Endodermal cell (in vitro differentiated cells): ENCODE measurements at regions not wholly inside any gene's neighbourhood (a gene's known extent, or its start where the extent isn't known, plus 50 kb on each side); places are given as distances from the start of the nearest gene placed in this dataset.

ENCODE experiments used
- DNase-seq: peaks from one replicate; pipeline ENCODE4 v3.0.0-alpha.2; 2017
- H3K27ac ChIP-seq: 2 replicates; pipeline ENCODE4 v1.5.1; 2013; ENCODE audit warnings: mild to moderate bottlenecking, low read depth, low read length, moderate library complexity
- H3K27me3 ChIP-seq: 2 replicates; pipeline ENCODE4 v1.6.1; 2013; ENCODE audit warnings: mild to moderate bottlenecking, low read length, moderate library complexity; ENCODE audit not compliant: insufficient read depth, control insufficient read depth, poor library complexity, severe bottlenecking
- H3K36me3 ChIP-seq: 2 replicates; pipeline ENCODE4 v1.7.0; 2013; ENCODE audit warnings: mild to moderate bottlenecking, low read length, moderate library complexity; ENCODE audit not compliant: control insufficient read depth, insufficient read depth
- H3K4me1 ChIP-seq: one replicate; pipeline ENCODE4 v1.7.0; 2013; ENCODE audit warnings: low read length; ENCODE audit not compliant: control insufficient read depth, insufficient read depth
- H3K4me3 ChIP-seq: 2 replicates; pipeline ENCODE4 v1.5.1; 2013; ENCODE audit warnings: mild to moderate bottlenecking, low read length, moderate library complexity
- H3K9ac ChIP-seq: 2 replicates; pipeline ENCODE4 v1.6.1; 2013; ENCODE audit warnings: mild to moderate bottlenecking, low read length, moderate library complexity; ENCODE audit not compliant: poor library complexity, severe bottlenecking; ENCODE audit errors: extremely low read depth
- H3K9me3 ChIP-seq: 2 replicates; pipeline ENCODE4 v1.6.1; 2013; ENCODE audit warnings: mild to moderate bottlenecking, low read length, moderate library complexity; ENCODE audit not compliant: control insufficient read depth
- H3K27ac Mint-ChIP-seq: 2 replicates; pipeline ENCODE4 v1.8.0; 2020; ENCODE audit warnings: mixed read lengths
- H3K27me3 Mint-ChIP-seq: 2 replicates; pipeline ENCODE4 v1.8.0; 2021; ENCODE audit warnings: mild to moderate bottlenecking, mixed read lengths; ENCODE audit not compliant: insufficient read depth
- H3K36me3 Mint-ChIP-seq: 2 replicates; pipeline ENCODE4 v1.8.0; 2020; ENCODE audit warnings: low read depth, mixed read lengths
- H3K4me1 Mint-ChIP-seq: 2 replicates; pipeline ENCODE4 v1.8.0; 2020; ENCODE audit warnings: mixed read lengths
- H3K4me3 Mint-ChIP-seq: 2 replicates; pipeline ENCODE4 v1.8.0; 2020; ENCODE audit warnings: mild to moderate bottlenecking, moderate library complexity, mixed read lengths
- H3K9me3 Mint-ChIP-seq: 2 replicates; pipeline ENCODE4 v1.8.0; 2020; ENCODE audit warnings: mild to moderate bottlenecking, mixed read lengths
- WGBS, 2 experiments: methylation state at CpG; one replicate each; pipeline versions ENCODE4 v1.1.5 to v1.1.7; 2013; ENCODE audit warnings: missing lambda C conversion rate in 2 of 2, mixed read lengths in 1 of 2; ENCODE audit not compliant: insufficient coverage in 1 of 2, insufficient read length in 1 of 2; 5-methylcytosine and 5-hydroxymethylcytosine counted together
- TF ChIP-seq, protein P1 (sequence below): fragments of 200-600 bp; sonication (generic); conservative IDR thresholded peaks from 2 replicates; pipeline ENCODE4 v1.5.0; 2021; ENCODE audit warnings: antibody characterized with exemption, mild to moderate bottlenecking

DNA sequence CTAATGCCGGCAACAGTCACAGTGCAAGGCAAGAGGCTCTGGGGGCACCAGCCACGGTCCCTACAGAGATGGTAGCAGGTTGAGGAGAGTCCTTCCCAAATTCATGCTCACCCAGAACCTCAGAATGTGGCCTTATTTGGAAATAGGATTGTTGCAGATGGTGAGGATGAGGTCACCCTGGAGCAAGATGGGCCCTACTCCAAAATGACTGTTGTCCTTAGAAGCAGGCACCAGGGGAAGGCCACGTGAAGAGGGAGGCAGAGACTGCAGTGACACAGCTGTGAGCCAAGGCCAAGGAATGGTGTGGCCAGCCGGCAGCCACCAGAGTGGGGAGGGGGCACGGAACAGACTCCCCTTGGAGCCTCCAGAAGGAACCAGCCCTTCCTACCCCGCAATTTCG, 70.8 kb upstream of the CLDN14 start:
- Mint-ChIP-seq H3K27me3 (peaks cover 3% of the 10 kb centered on the region), H3K4me3 (no peak overlapping the region), H3K9me3 (no peaks in the 10 kb centered on the region), H3K4me1 (no peaks in the 10 kb centered on the region), H3K36me3 (no peaks in the 10 kb centered on the region), H3K27ac (no peak overlapping the region)
- Histone ChIP-seq H3K9me3 (no peaks in the 10 kb centered on the region), H3K27me3 (no peaks in the 10 kb centered on the region), H3K27ac (no peak overlapping the region), H3K4me1 (no peaks in the 10 kb centered on the region), H3K9ac (no peak overlapping the region), H3K4me3 (no peak overlapping the region), H3K36me3 (no peaks in the 10 kb centered on the region)
- 90 to 92% methylated on average over 6 to 7 of the region's 7 CpGs for WGBS, 2 experiments
- TF ChIP-seq, protein P1, sequence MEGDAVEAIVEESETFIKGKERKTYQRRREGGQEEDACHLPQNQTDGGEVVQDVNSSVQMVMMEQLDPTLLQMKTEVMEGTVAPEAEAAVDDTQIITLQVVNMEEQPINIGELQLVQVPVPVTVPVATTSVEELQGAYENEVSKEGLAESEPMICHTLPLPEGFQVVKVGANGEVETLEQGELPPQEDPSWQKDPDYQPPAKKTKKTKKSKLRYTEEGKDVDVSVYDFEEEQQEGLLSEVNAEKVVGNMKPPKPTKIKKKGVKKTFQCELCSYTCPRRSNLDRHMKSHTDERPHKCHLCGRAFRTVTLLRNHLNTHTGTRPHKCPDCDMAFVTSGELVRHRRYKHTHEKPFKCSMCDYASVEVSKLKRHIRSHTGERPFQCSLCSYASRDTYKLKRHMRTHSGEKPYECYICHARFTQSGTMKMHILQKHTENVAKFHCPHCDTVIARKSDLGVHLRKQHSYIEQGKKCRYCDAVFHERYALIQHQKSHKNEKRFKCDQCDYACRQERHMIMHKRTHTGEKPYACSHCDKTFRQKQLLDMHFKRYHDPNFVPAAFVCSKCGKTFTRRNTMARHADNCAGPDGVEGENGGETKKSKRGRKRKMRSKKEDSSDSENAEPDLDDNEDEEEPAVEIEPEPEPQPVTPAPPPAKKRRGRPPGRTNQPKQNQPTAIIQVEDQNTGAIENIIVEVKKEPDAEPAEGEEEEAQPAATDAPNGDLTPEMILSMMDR = no peak
- DNase-seq = no peak

DNA sequence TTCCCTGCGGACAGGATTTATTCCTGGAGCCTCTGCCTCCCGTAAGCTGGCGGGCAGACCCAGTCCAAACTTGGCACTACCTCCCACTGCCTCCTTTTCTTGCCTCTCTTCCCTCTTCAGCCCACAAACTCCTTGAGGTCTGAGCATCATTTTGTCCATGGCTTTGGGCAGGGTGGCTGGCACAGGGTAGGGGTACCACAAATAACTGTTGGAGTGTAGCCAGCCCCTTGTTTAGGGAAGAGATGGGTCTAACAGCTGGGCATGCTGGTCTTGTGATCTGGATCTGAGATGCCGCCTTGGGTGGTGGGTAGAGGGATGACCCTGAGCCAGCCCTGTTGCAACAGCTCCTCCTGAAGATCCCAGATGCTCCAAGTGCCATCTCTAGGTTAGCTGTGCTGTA, 71.4 kb upstream of the CLDN14 start:
- no peak for DNase-seq
- Mint-ChIP-seq H3K4me1 (no peaks in the 10 kb centered on the region), H3K27me3 (peaks cover 3% of the 10 kb centered on the region), H3K27ac (no peak overlapping the region), H3K9me3 (no peaks in the 10 kb centered on the region), H3K36me3 (no peaks in the 10 kb centered on the region), H3K4me3 (no peak overlapping the region)
- H3K9ac ChIP-seq = no peak overlapping the region
- H3K4me1 ChIP-seq = no peaks in the 10 kb centered on the region
- no peak overlapping the region for H3K27ac ChIP-seq
- WGBS, 2 experiments = 89 to 93% methylated on average over 3 to 4 of the region's 4 CpGs
- H3K27me3 ChIP-seq = no peaks in the 10 kb centered on the region
- TF ChIP-seq, protein P1 = no peak
- no peaks in the 10 kb centered on the region for H3K36me3 ChIP-seq
- H3K9me3 ChIP-seq = no peaks in the 10 kb centered on the region
- H3K4me3 ChIP-seq = no peak overlapping the region

DNA sequence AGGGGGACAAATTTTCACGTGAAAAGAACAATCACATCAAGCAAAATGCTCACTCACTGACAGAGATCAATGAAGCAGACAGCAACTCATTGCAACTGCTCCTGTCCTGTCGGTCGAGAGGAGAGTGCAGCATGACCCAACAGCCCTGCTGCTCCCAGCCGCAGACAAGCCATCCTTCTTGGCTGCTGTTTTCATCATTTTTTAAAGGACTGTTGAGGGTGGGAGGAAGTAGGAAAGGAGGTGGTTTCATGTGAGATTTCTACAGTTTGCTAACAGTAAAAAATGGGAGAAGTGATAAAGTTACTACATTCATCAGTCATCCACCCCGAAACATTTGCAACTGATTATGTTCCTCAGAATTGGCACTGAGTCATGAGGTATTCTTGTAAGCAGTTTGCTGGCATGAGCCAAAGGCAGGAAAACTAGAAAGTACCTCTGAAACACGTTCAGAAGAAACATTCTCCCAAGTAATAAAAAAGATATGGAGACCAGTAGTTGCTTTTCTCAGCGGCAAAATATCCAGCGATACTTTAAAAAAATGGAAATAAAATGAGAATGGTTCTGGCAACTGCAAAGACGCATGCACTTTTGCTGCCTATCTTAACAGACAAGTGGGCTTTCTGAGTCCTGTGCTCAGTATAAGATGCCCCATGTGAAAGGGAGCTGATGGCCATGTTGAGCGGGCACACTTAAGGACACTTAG, 72.0 kb upstream of the CLDN14 start:
- WGBS, 2 experiments = 78 to 80% methylated on average over 8 to 10 of the region's 10 CpGs
- no peaks in the 10 kb centered on the region for H3K4me1 ChIP-seq

More for the DNA sequence above, 72.0 kb upstream of the CLDN14 start:
- Mint-ChIP-seq H3K9me3 (no peaks in the 10 kb centered on the region), H3K27ac (no peak overlapping the region), H3K27me3 (peaks cover 3% of the 10 kb centered on the region), H3K4me1 (no peaks in the 10 kb centered on the region), H3K36me3 (no peaks in the 10 kb centered on the region), H3K4me3 (no peak overlapping the region)
- DNase-seq = no peak
- Histone ChIP-seq H3K4me3 (no peak overlapping the region), H3K36me3 (no peaks in the 10 kb centered on the region), H3K27me3 (no peaks in the 10 kb centered on the region), H3K9ac (no peak overlapping the region), H3K27ac (no peak overlapping the region), H3K9me3 (no peaks in the 10 kb centered on the region)
- TF ChIP-seq, protein P1 = no peak
